Panc1 (cell line): ENCODE measurements at regions not wholly inside any gene's neighbourhood (a gene's known extent, or its start where the extent isn't known, plus 50 kb on each side); places are given as distances from the start of the nearest gene placed in this dataset. TPM values are rescaled to one million over a fixed set of nuclear protein-coding genes. Genes with fewer than 3 reads are reported as not detected.

Experiments used
- ATAC-seq: fragments of 200-7000 bp; cut with Tn5 transposase; 2 replicates; pipeline ENCODE4 v1.9.1; 2020; ENCODE audit warnings: mild to moderate bottlenecking, moderate library complexity
- BruUV-seq: library from RNA; stranded (reverse); fragments of 400-500 nt; replicated peaks from 2 replicates; lab custom pipeline; 2021; lab: Mats Ljungman, UMichigan
- CTCF ChIA-PET: fragments of 300-600 bp; sonication (Branson Sonifier 250); formaldehyde crosslinking; loops from one replicate; lab custom pipeline; 2022; ENCODE audit warnings: antibody characterized with exemption; lab: Charles Lee
- POLR2A ChIA-PET: fragments of 300-600 bp; sonication (Branson Sonifier 250); formaldehyde crosslinking; loops from one replicate; lab custom pipeline; 2022; ENCODE audit warnings: antibody characterized with exemption; lab: Charles Lee
- DNase-seq: peaks from one replicate; pipeline ENCODE4 v3.0.0-alpha.2; 2010; ENCODE audit warnings: low read depth, low spot score
- H3K27ac ChIP-seq: 2 replicates; pipeline ENCODE4 v1.5.1; 2011; ENCODE audit warnings: mild to moderate bottlenecking, low read length, inconsistent platforms
- H3K27me3 ChIP-seq: fragments of 200-500 bp; sonication (Bioruptor generic); 2 replicates; pipeline ENCODE4 v1.6.0; 2014; ENCODE audit warnings: low read length, inconsistent platforms; ENCODE audit not compliant: control insufficient read depth, insufficient read depth
- H3K36me3 ChIP-seq: fragments of 200-500 bp; sonication (Bioruptor generic); 2 replicates; pipeline ENCODE4 v1.5.1; 2014; ENCODE audit warnings: inconsistent platforms, mild to moderate bottlenecking, low read length, moderate library complexity; ENCODE audit not compliant: control insufficient read depth, insufficient read depth
- H3K4me1 ChIP-seq: 2 replicates; pipeline ENCODE4 v1.5.1; 2011; ENCODE audit warnings: inconsistent platforms, mild to moderate bottlenecking, low read length, moderate library complexity; ENCODE audit not compliant: control insufficient read depth, insufficient read depth
- H3K4me3 ChIP-seq, 2 experiments: 2 replicates each; pipeline ENCODE4 v1.5.1; 2011 to 2012; ENCODE audit warnings: low read depth in 2 of 2, low read length in 2 of 2, mild to moderate bottlenecking in 2 of 2, inconsistent platforms in 1 of 2, moderate library complexity in 1 of 2
- H3K9me3 ChIP-seq: fragments of 200-500 bp; sonication (Bioruptor generic); 2 replicates; pipeline ENCODE4 v1.5.1; 2014; ENCODE audit warnings: low read depth, mild to moderate bottlenecking, inconsistent platforms, low read length, moderate library complexity; ENCODE audit not compliant: control insufficient read depth, insufficient read depth
- POLR2AphosphoS5 ChIP-seq: IDR thresholded peaks from 2 replicates; pipeline ENCODE4 v1.6.1; 2012; ENCODE audit warnings: mild to moderate bottlenecking, low read depth, low read length, moderate library complexity
- SIN3A ChIP-seq: IDR thresholded peaks from 2 replicates; pipeline ENCODE4 v1.6.1; 2012; ENCODE audit warnings: low read depth, mild to moderate bottlenecking, low read length, moderate library complexity, borderline replicate concordance; ENCODE audit not compliant: insufficient read depth
- TCF7L2 ChIP-seq: IDR thresholded peaks from 2 replicates; pipeline ENCODE4 v1.6.1; 2011; ENCODE audit warnings: mild to moderate bottlenecking, low read depth, low read length, inconsistent platforms
- in situ Hi-C: cut with HindIII; loops from 2 replicates; pipeline ENCODE4 v1.10.0; 2016; ENCODE audit warnings: low sequenced_read_pairs, low pct_unique_long_range_greater_than_20kb
- intact Hi-C: fragments of 100-400 bp; cut with micrococcal nuclease; formaldehyde crosslinking; loops from one replicate; pipeline ENCODE4 v1.10.0; 2022; ENCODE audit not compliant: unreplicated experiment
- microRNA-seq: library from miRNA; unstranded; fragments of <30 nt; microRNA quantifications from one replicate; pipeline ENCODE4 v1.1.0, GENCODE V29; 2020; ENCODE audit not compliant: unreplicated experiment
- TF ChIP-seq, protein P1 (sequence below), 2 experiments: IDR thresholded peaks; 2 replicates each; pipeline ENCODE4 v1.6.1; 2011 to 2012; ENCODE audit warnings: low read depth in 2 of 2, control low read depth in 1 of 2, low read length in 1 of 2, mild to moderate bottlenecking in 1 of 2, moderate library complexity in 1 of 2; ENCODE audit not compliant: insufficient read depth in 1 of 2
- TF ChIP-seq, protein P2 (sequence below): fragments of 450-650 bp; IDR thresholded peaks from 2 replicates; pipeline ENCODE4 v1.5.1; 2017; ENCODE audit warnings: mild to moderate bottlenecking

DNA sequence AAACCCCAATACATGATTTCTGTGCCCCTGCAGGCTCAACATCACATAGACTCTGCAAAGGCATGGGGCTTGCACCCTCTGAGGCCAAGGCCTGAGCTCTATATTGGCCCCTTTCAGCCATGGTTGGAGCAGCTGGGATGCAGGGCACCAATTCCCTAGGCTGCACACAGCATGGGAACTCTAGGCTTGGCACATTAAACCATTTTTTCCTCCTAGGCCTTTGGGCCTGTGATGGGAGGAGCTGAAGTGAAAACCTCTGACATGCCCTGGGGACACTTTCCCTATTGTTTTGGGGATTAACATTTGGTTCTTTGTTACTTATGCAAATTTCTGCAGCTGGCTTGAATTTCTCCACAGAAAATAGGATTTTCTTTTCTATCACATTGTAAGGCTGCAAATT lies 1629.5 kb downstream of the OTOL1 start:
- ChIA-PET POLR2A (no interaction called here), CTCF (no interaction called here)
- H3K27ac ChIP-seq: no peak overlapping the region
- DNase-seq (no peak), ATAC-seq (no peak)
- no TSS peak for BruUV-seq
- no peaks in the 10 kb centered on the region for H3K9me3 ChIP-seq
- intact Hi-C loops: no loop called here
- H3K4me3 ChIP-seq: no peak overlapping the region
- in situ Hi-C loops: no loop called here
- no peaks in the 10 kb centered on the region for H3K27me3 ChIP-seq
- no peaks in the 10 kb centered on the region for H3K4me1 ChIP-seq
- no peaks in the 10 kb centered on the region for H3K36me3 ChIP-seq
- TF ChIP-seq, protein P1, sequence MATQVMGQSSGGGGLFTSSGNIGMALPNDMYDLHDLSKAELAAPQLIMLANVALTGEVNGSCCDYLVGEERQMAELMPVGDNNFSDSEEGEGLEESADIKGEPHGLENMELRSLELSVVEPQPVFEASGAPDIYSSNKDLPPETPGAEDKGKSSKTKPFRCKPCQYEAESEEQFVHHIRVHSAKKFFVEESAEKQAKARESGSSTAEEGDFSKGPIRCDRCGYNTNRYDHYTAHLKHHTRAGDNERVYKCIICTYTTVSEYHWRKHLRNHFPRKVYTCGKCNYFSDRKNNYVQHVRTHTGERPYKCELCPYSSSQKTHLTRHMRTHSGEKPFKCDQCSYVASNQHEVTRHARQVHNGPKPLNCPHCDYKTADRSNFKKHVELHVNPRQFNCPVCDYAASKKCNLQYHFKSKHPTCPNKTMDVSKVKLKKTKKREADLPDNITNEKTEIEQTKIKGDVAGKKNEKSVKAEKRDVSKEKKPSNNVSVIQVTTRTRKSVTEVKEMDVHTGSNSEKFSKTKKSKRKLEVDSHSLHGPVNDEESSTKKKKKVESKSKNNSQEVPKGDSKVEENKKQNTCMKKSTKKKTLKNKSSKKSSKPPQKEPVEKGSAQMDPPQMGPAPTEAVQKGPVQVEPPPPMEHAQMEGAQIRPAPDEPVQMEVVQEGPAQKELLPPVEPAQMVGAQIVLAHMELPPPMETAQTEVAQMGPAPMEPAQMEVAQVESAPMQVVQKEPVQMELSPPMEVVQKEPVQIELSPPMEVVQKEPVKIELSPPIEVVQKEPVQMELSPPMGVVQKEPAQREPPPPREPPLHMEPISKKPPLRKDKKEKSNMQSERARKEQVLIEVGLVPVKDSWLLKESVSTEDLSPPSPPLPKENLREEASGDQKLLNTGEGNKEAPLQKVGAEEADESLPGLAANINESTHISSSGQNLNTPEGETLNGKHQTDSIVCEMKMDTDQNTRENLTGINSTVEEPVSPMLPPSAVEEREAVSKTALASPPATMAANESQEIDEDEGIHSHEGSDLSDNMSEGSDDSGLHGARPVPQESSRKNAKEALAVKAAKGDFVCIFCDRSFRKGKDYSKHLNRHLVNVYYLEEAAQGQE (IDR thresholded peaks at IDR 0.05; ENCODE audit: insufficient read depth in 1 of 2, low read depth in 2 of 2, low read length in 1 of 2): no peak
- TF ChIP-seq, protein P2, sequence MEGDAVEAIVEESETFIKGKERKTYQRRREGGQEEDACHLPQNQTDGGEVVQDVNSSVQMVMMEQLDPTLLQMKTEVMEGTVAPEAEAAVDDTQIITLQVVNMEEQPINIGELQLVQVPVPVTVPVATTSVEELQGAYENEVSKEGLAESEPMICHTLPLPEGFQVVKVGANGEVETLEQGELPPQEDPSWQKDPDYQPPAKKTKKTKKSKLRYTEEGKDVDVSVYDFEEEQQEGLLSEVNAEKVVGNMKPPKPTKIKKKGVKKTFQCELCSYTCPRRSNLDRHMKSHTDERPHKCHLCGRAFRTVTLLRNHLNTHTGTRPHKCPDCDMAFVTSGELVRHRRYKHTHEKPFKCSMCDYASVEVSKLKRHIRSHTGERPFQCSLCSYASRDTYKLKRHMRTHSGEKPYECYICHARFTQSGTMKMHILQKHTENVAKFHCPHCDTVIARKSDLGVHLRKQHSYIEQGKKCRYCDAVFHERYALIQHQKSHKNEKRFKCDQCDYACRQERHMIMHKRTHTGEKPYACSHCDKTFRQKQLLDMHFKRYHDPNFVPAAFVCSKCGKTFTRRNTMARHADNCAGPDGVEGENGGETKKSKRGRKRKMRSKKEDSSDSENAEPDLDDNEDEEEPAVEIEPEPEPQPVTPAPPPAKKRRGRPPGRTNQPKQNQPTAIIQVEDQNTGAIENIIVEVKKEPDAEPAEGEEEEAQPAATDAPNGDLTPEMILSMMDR: no peak
- TF ChIP-seq TCF7L2 (no peak), SIN3A (no peak), POLR2AphosphoS5 (no peak)

Small RNAs in the stretch of these regions (microRNA-seq; reads per million reads assigned to microRNA genes)
- not detected for gene MIR1263
